Lower leg skin (tissue), 4 donors: ENCODE measurements at regions not wholly inside any gene's neighbourhood (a gene's known extent, or its start where the extent isn't known, plus 50 kb on each side); places are given as distances from the start of the nearest gene placed in this dataset.
"Not testable (repeated sequence)": the region's sequence is repeated elsewhere in the genome, so short reads cannot be mapped to it uniquely, and the experiment has no call there.

Experiments used
- DNase-seq, 2 donors: peaks; one replicate each; pipeline ENCODE4 v3.0.0-alpha.2; 2019; ENCODE audit warnings: low spot score in 2 of 2
- H3K4me3 ChIP-seq: fragments of 200-600 bp; sonication (generic); 2 replicates; pipeline ENCODE4 v1.5.1; 2017; ENCODE audit warnings: mild to moderate bottlenecking, low read depth; ENCODE audit not compliant: poor library complexity, severe bottlenecking
- CTCF ChIP-seq, 3 donors: fragments of 450-650 bp; IDR thresholded peaks; one replicate each; pipeline ENCODE4 v1.5.1; 2016; ENCODE audit warnings: antibody characterized with exemption in 3 of 3, mild to moderate bottlenecking in 3 of 3, moderate library complexity in 2 of 3
- POLR2A ChIP-seq, 2 donors: fragments of 450-650 bp; IDR thresholded peaks; one replicate each; pipeline ENCODE4 v1.6.1; 2016 to 2017; ENCODE audit warnings: antibody characterized with exemption in 2 of 2, mild to moderate bottlenecking in 1 of 2, moderate library complexity in 1 of 2
- WGBS, 2 donors: methylation state at CpG; one replicate each; pipeline ENCODE4 v1.1.5; 2018; 5-methylcytosine and 5-hydroxymethylcytosine counted together
- intact Hi-C: fragments of 100-400 bp; cut with DNase I; formaldehyde crosslinking; loops from one replicate; pipeline ENCODE4 v1.15.0; 2023; ENCODE audit warnings: low total_unique reads

GRCh38 chr7:156524818-156525597 is 115.6 kb upstream of the RNF32 start:
- 80 to 81% methylated on average over 11 of the region's 11 CpGs for WGBS, 2 donors
- intact Hi-C loops: no loop called here
- no peak overlapping the region for H3K4me3 ChIP-seq
- DNase-seq: no peak
- TF ChIP-seq POLR2A (IDR thresholded peaks at IDR 0.05): no peak
- TF ChIP-seq CTCF (IDR thresholded peaks at IDR 0.05): no peak

GRCh38 chr7:156523447-156524048 is 117.0 kb upstream of the RNF32 start:
- 79 to 87% methylated on average over 24 of the region's 24 CpGs for WGBS, 2 donors
- H3K4me3 ChIP-seq: no peak overlapping the region
- no peak for DNase-seq
- TF ChIP-seq POLR2A (IDR thresholded peaks at IDR 0.05) (no peak), CTCF (IDR thresholded peaks at IDR 0.05) (no peak)
- intact Hi-C loops: no loop called here

GRCh38 chr7:156522801-156523200 is 117.8 kb upstream of the RNF32 start:
- no peak for DNase-seq
- intact Hi-C loops: no loop called here
- H3K4me3 ChIP-seq: no peak overlapping the region
- TF ChIP-seq POLR2A (IDR thresholded peaks at IDR 0.05) (no peak), CTCF (IDR thresholded peaks at IDR 0.05) (no peak)
- WGBS, 2 donors: 91% methylated on average over 17 of the region's 17 CpGs

DNA sequence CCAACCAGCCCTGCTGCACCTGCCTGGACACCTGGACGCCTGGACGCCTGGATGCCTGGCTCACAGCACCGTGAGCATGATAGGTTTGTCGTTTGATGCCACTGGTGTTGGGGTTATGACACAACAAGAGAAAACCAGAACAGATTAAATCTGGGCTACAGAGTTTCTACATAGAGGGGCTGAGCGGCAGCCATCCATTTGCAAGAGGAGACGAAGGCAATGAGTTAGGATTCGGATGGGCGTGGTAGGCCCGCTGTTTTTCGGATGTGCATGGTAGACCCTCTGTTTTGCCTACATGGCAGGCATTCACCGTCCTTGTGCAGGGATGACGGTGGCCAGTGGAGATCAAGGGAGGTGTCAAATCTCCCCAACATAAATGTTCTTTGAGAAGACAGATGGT is 121.5 kb upstream of the RNF32 start:
- WGBS, 2 donors: 88 to 97% methylated on average over 11 of the region's 12 CpGs
- TF ChIP-seq CTCF (IDR thresholded peaks at IDR 0.05): no peak
- no peak for TF ChIP-seq POLR2A (IDR thresholded peaks at IDR 0.05)
- H3K4me3 ChIP-seq: no peak overlapping the region
- DNase-seq: no peak
- intact Hi-C loops: no loop called here

DNA sequence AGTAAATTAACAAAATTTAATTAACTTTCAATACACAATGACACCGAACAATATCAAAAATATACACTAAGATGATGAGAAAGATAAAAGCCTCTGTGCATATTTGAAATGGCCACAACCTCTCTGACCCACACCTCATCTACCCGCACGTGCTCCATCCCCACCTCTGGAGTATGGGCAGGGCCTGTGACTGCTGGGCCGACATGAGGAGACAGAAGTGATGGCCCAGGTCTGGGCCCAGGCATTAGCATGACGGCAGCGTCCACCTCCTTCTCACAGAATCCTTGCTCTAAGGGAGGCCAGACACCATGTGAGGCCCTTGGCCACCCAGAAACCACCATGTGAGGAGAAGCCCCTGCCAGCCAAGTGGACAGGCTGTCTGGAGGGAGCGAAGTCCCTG is 122.1 kb upstream of the RNF32 start:
- WGBS, 2 donors: 78 to 93% methylated on average over 7 of the region's 7 CpGs
- no peak for DNase-seq
- intact Hi-C loops: no loop called here

GRCh38 chr7:156517858-156518257 is 122.7 kb upstream of the RNF32 start:
- DNase-seq, H3K4me3 ChIP-seq, intact Hi-C loops: not testable (repeated sequence)
- WGBS, 2 donors: 60 to 79% methylated on average over 7 of the region's 8 CpGs

More for the DNA sequence above, 122.1 kb upstream of the RNF32 start:
- no peak overlapping the region for H3K4me3 ChIP-seq
- no peak for TF ChIP-seq CTCF (IDR thresholded peaks at IDR 0.05)
- no peak for TF ChIP-seq POLR2A (IDR thresholded peaks at IDR 0.05)
